HG03521 (cell line): ENCODE measurements at regions not wholly inside any gene's neighbourhood (a gene's known extent, or its start where the extent isn't known, plus 50 kb on each side); places are given as distances from the start of the nearest gene placed in this dataset.

Source experiments
- ATAC-seq: cut with Tn5 transposase; IDR thresholded peaks from one replicate; pipeline ENCODE4 v1.9.1; 2021; ENCODE audit warnings: mild to moderate bottlenecking, moderate library complexity; ENCODE audit not compliant: unreplicated experiment

- ATAC-seq, result no peak
Measured at GRCh38 chr13:107003911-107004310, 436.0 kb upstream of the ARGLU1 start.

- ATAC-seq, result no peak
Measured at GRCh38 chr13:106998664-106999063, 430.7 kb upstream of the ARGLU1 start.

GRCh38 chr13:106997696-106998095, 429.8 kb upstream of the ARGLU1 start:
- ATAC-seq, result no peak

- ATAC-seq, result no peak
Measured at GRCh38 chr13:106996867-106997618, 429.1 kb upstream of the ARGLU1 start.

- no peak for ATAC-seq
Measured at GRCh38 chr13:106990594-106990993, 422.7 kb upstream of the ARGLU1 start.

- no peak for ATAC-seq
Measured at GRCh38 chr13:106989876-106990275, 421.9 kb upstream of the ARGLU1 start.

- no peak for ATAC-seq
Measured at GRCh38 chr13:106987427-106987785, 419.5 kb upstream of the ARGLU1 start.

GRCh38 chr13:106986687-106987426, 418.9 kb upstream of the ARGLU1 start:
- no peak for ATAC-seq

- no peak for ATAC-seq
Measured at GRCh38 chr13:106986033-106986484, 418.1 kb upstream of the ARGLU1 start.

GRCh38 chr13:106985481-106985880, 417.5 kb upstream of the ARGLU1 start:
- no peak for ATAC-seq

- ATAC-seq, result no peak
Measured at GRCh38 chr13:106981051-106981450, 413.1 kb upstream of the ARGLU1 start.

- no peak for ATAC-seq
Measured at GRCh38 chr13:106967391-106967790, 399.5 kb upstream of the ARGLU1 start.

GRCh38 chr13:106963151-106963550, 395.2 kb upstream of the ARGLU1 start:
- no peak for ATAC-seq

- no peak for ATAC-seq
Measured at GRCh38 chr13:106961651-106962050, 393.7 kb upstream of the ARGLU1 start.

GRCh38 chr13:106961216-106961615, 393.3 kb upstream of the ARGLU1 start:
- ATAC-seq, result no peak

GRCh38 chr13:106958621-106959048, 390.7 kb upstream of the ARGLU1 start:
- ATAC-seq, result no peak

- no peak for ATAC-seq
Measured at GRCh38 chr13:106942563-106942962, 374.6 kb upstream of the ARGLU1 start.

GRCh38 chr13:106941779-106942178, 373.8 kb upstream of the ARGLU1 start:
- no peak for ATAC-seq

- no peak for ATAC-seq
Measured at GRCh38 chr13:106927421-106927820, 359.5 kb upstream of the ARGLU1 start.

- no peak for ATAC-seq
Measured at GRCh38 chr13:106922384-106922783, 354.4 kb upstream of the ARGLU1 start.

- no peak for ATAC-seq
Measured at GRCh38 chr13:106919638-106920037, 351.7 kb upstream of the ARGLU1 start.

- ATAC-seq, result no peak
Measured at GRCh38 chr13:106919133-106919532, 351.2 kb upstream of the ARGLU1 start.
